ENCODE measurements at regions not wholly inside any gene's neighbourhood (a gene's known extent, or its start where the extent isn't known, plus 50 kb on each side); places are given as distances from the start of the nearest gene placed in this dataset.
"Not testable (repeated sequence)": the region's sequence is repeated elsewhere in the genome, so short reads cannot be mapped to it uniquely, and the experiment has no call there.

- DNase-seq (ENCODE audit: low spot score) = no peak
Measured at GRCh38 chr1:118298397-118298796, 113.4 kb upstream of the SPAG17 start.

DNA sequence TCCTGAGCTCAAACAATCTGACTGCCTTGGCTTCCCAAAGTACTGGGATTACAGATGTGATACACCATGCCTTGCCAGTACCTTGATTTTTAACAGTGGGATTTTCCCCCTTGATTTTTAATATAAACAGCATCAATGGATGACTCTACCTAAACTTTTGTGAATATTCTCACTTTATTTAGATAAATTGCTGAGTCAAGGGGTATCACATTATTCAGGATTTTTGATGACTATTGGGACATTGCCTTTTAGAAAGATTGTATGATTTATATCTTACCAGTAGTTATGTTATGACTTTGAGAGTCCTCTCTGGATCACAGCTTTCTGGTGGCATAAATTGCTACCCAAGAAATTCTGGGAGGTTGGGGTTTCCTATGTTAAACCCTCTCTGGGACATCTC, 112.5 kb upstream of the SPAG17 start:
- DNase-seq (ENCODE audit: low spot score) = no peak

- peak; percentile 21 for DNase-seq (ENCODE audit: low spot score)
Measured at GRCh38 chr1:118294875-118295642, 110.0 kb upstream of the SPAG17 start.

GRCh38 chr1:118291661-118292060, 106.6 kb upstream of the SPAG17 start:
- no peak for DNase-seq (ENCODE audit: low spot score)

DNA sequence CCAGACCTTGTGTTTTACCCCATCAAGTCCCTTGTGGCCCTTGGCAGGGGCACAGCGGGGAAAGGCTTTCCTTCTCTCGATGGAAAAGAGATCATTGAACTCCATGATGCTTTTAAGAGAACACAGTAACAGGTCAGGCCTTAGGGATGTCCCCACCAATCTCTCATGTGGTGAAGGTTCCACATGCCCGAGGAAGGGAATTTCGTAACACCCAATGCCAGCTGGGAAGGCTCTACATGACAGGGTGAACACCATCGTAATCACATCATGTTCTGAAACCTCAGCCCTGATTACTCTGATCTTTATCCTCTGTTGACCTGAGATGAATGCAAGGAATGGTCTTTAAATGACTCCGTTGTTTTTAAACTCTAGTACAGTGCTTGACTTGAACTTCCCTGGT, 105.5 kb upstream of the SPAG17 start:
- DNase-seq (ENCODE audit: low spot score) = no peak

GRCh38 chr1:118290046-118290445, 105.0 kb upstream of the SPAG17 start:
- no peak for DNase-seq (ENCODE audit: low spot score)

- not testable (repeated sequence) for DNase-seq (ENCODE audit: low spot score)
Measured at GRCh38 chr1:118280656-118281055, 95.6 kb upstream of the SPAG17 start.

DNA sequence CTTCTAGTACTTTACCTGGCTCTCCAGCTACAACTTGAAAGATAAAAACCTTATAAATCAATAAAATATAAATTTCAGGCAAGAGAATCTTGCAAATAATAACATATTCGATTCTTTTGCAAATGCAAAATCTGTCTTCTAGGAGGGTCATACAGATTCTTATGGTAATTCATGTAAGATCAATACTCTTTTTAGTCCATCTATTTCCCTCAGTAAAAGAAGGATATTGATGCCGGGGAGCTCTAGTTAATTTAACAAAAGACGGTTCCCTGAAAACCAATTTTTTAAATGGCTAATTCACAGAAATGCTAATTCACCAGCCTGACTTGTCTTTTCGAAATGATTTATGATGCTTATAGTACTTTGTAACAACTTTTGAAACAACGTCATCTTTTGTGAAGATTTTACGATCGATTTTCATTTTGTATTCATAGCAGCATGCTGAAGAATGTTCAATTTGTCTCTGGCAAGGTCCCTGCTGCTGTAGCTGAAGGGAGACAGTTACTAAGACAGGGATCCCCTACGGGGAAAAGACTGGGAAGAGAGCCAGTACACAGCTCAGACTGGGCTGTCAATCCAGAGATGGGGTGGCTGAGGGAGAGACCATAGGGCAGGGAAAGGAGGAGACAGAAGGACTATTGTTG, 90.6 kb upstream of the SPAG17 start:
- peak; percentile 31 for DNase-seq (ENCODE audit: low spot score)

- DNase-seq (ENCODE audit: low spot score) = no peak
Measured at GRCh38 chr1:118272884-118273283, 87.9 kb upstream of the SPAG17 start.

DNA sequence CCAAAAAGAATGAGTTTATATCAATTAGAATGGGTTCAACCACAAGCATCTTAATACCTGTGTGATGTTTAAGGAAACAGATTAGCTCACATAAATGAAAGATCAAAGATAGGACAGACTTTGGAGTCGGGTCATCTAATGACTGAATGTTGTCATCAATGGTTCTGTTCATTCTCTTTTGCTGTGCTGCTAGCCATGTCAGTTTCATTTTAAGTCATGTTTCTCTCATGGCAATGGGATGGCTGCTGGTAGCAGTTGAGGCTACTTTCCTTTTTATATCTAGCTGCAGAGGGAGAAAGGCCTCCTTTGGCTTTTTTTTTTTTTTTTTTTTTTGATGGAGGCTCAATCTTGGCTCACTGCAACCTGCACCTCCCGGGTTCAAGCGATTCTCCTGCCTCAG, 86.9 kb upstream of the SPAG17 start:
- DNase-seq (ENCODE audit: low spot score) = no peak

DNA sequence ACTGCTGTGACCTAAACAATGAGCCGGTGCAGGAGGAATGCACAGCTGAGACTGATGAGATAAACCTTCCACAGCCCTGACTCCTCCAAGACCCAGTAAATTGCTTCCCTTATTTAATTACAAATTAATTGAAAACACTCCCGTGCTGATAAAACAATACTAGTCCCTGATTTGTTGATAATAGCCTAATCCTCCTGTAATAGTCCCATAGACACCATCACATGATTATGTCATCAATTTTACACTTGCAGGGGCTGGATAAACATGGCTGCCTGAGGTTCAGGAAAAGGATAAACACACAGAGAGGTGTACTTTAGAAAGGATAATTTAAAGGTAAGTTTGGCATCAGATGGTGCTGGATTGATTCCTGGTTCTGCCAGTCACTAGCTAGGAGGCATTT, 84.6 kb upstream of the SPAG17 start:
- no peak for DNase-seq (ENCODE audit: low spot score)

DNA sequence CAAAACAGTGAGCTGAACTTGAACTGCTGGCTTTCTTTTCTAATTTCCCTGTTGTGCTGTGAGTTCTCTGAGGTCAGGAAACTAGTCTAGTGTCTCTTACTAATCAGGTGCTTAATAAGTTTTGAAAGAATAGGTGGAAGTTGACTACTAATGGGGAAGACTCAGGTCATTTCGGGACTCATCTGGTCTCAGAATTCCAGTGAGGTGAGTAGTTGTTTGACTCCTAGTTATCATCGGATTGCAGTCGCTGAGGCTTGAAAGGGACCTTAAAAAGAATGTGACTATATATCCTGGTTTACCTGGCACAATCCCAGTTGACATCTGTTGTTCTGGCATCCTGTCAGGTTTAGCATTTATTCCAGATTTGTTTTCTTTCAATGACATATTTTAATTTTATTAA, 81.4 kb upstream of the SPAG17 start:
- DNase-seq (ENCODE audit: low spot score) = no peak

GRCh38 chr1:118264343-118264742, 79.3 kb upstream of the SPAG17 start:
- DNase-seq (ENCODE audit: low spot score) = no peak

GRCh38 chr1:118262865-118263264, 77.8 kb upstream of the SPAG17 start:
- DNase-seq (ENCODE audit: low spot score) = no peak

DNA sequence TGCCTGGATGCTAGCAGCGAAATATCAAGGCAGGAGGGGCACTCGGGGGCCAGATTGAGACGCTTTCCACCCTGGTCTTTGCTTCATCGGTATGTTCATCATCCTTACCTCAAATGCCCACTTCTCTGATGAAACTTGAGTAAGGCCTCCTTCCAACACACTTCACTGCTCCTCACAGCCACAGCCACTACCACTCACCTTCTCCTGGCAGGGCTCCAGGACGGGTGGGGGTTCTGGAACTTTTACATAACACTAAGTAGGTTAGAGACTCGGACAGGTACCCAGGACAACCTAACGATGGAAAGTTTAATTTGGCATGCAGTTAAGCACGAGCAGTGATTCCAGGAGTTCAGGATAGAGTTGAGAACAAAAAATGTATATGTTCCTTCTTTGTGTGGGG, 73.9 kb upstream of the SPAG17 start:
- no peak for DNase-seq (ENCODE audit: low spot score)

- DNase-seq (ENCODE audit: low spot score) = no peak
Measured at GRCh38 chr1:118257946-118258345, 72.9 kb upstream of the SPAG17 start.

DNA sequence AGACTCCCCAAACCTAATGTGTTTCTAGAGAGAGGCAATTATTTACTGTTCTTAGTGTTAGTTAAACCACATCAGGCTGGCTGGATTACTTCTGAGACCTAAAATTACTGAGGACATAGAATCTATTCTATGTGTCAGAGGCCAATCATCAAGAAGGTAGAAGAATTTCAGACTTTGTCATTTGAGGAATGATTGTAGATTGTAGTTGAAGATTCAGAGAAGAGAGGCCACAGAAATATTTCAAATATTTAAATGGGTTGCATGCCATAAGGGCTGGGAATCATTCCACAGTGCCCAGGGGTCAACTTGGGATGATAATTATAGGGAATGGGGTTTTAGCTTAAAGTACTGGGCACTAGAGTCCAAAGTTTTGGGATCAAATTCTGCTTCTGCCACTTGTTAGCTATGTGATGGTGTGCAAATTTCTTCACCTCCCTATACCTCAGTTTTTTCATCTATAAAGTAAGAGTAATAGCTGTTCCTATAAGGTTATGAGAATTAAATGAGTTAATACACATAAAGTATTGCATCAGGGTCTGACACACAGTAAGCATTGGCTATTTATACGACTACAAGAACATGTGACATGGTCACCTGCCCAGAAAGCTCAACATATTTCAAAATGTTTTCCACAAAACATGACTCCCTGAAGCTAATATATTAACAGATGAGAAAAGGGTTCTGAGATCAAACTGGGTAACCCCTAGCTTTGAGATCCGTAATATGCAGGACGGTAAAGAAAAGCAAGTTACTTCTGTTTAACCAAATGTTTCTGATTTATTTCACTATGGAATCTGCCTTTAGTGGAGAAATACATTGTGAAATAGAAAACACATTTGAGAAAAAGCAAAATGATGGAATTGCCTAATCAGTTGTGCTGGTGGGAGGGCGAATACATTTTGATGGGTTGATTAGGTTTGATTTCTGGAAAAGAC, 69.7 kb upstream of the SPAG17 start:
- no peak for DNase-seq (ENCODE audit: low spot score)

DNA sequence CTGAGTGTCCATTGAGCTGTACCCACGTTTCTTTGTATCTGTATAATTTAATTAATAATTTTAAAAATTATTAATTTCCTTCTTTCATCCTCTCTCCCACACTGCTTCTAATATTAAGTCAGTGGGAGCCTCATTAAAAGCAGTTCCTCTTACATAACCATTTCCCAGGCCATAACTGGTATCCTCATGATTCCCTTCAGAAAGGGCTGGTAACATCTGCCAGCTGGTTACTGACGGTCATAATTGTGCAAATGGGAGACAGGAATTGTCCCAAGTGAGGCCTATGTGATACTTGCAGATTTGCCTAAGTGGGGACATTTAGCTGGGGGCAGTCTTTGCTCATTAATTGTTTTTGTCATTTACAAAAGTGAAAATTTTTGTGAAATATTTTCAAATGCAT, 69.0 kb upstream of the SPAG17 start:
- no peak for DNase-seq (ENCODE audit: low spot score)

GRCh38 chr1:118253053-118253915, 68.3 kb upstream of the SPAG17 start:
- DNase-seq (ENCODE audit: low spot score) = no peak

GRCh38 chr1:118252624-118253023, 67.6 kb upstream of the SPAG17 start:
- DNase-seq (ENCODE audit: low spot score) = no peak

DNA sequence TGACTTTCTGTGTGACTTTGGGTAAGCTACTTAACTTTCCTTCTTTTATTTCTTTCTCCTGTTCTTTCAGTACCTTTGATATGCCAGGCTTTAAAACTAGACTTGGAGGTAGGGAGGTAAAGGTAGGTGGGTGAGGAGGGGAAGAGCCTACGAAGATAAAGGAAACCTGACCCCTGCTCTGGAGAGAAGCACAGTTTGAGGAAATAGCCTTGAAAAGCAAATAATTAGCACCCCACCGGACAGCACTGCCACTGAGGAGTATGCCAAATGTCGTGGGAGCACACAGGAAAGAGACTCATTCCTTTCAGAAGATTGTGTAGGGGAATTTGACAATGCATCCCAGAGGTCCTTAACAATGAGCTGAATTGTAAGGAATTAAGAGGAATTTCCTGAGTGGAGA, 65.2 kb upstream of the SPAG17 start:
- DNase-seq (ENCODE audit: low spot score) = no peak

DNA sequence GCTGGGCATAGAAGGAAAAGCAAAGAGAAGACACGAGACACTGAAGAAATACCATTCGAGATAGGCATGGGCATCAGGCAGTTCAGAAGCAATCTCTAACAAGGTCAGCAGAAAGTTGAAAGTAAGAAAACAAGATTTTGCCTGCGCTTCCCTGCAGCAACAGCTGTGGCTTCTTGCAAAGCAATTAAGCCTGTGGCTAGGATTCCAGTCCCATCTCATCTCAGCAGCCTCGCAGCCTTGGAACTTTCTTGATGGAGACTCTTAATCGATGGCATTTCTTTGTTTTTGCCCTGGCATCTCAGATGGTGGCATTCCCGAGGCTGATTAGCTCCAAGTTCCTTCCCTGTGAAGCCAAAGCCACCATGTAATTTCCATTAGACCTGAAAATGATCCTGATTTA, 64.6 kb upstream of the SPAG17 start:
- DNase-seq (ENCODE audit: low spot score) = no peak

Data from Ammon's horn (tissue), 1 donor.